Activated CD8-positive, alpha-beta T cell treated with anti-CD3 and anti-CD28 coated beads for 36 hours (primary cell): ENCODE measurements at regions not wholly inside any gene's neighbourhood (a gene's known extent, or its start where the extent isn't known, plus 50 kb on each side); places are given as distances from the start of the nearest gene placed in this dataset.

ENCODE experiments used
- ATAC-seq: fragments of 200-7000 bp; cut with Tn5 transposase; one replicate; pipeline ENCODE4 v1.10.0; 2021; ENCODE audit warnings: mild to moderate bottlenecking, moderate library complexity
- CTCF ChIA-PET: fragments of 350-600 bp; sonication (Branson Sonifier 250); formaldehyde crosslinking; loops from one replicate; lab custom pipeline; 2021; ENCODE audit warnings: antibody characterized with exemption; lab: Charles Lee
- POLR2A ChIA-PET: fragments of 350-600 bp; sonication (Branson Sonifier 250); formaldehyde crosslinking; loops from one replicate; lab custom pipeline; 2021; ENCODE audit warnings: antibody characterized with exemption; lab: Charles Lee
- DNase-seq: peaks from one replicate; pipeline ENCODE4 v3.0.0-alpha.2; 2020
- H3K27ac Mint-ChIP-seq: one replicate; pipeline ENCODE4 v1.8.0; 2021; ENCODE audit warnings: mild to moderate bottlenecking, mixed read lengths
- H3K27me3 Mint-ChIP-seq: one replicate; pipeline ENCODE4 v1.8.0; 2021; ENCODE audit warnings: mixed read lengths
- H3K36me3 Mint-ChIP-seq: one replicate; pipeline ENCODE4 v1.8.0; 2021; ENCODE audit warnings: low read depth, mixed read lengths
- H3K4me1 Mint-ChIP-seq: one replicate; pipeline ENCODE4 v1.8.0; 2021; ENCODE audit warnings: low read depth, mixed read lengths
- H3K4me3 Mint-ChIP-seq: one replicate; pipeline ENCODE4 v1.8.0; 2021; ENCODE audit warnings: mild to moderate bottlenecking, moderate library complexity, mixed read lengths
- H3K9me3 Mint-ChIP-seq: one replicate; pipeline ENCODE4 v1.8.0; 2021; ENCODE audit warnings: mixed read lengths
- CTCF ChIP-seq: fragments of 200-600 bp; IDR thresholded peaks from one replicate; pipeline ENCODE4 v1.8.0; 2022; ENCODE audit warnings: antibody characterized with exemption, mild to moderate bottlenecking
- intact Hi-C: fragments of 100-400 bp; cut with micrococcal nuclease; formaldehyde crosslinking; loops from one replicate; pipeline ENCODE4 v1.10.0; 2022

- H3K36me3 Mint-ChIP-seq, result peaks cover 2% of the 10 kb centered on the region
- no peak for TF ChIP-seq CTCF
- H3K4me3 Mint-ChIP-seq, result no peak overlapping the region
- ATAC-seq (peak; percentile 65), DNase-seq (no peak)
- H3K27ac Mint-ChIP-seq, result no peak overlapping the region
- ChIA-PET CTCF (interaction anchor here (1.4 to 1.6 kb wide), 2 partner anchors 74 to 75 kb away, joined by 4 read pairs; no protein-coding TSS in a partner anchor), POLR2A (no interaction called here)
- H3K27me3 Mint-ChIP-seq, result peaks cover 4% of the 10 kb centered on the region
- peaks cover 13% of the 10 kb centered on the region for H3K9me3 Mint-ChIP-seq
- intact Hi-C loops, result no loop called here
- H3K4me1 Mint-ChIP-seq, result peaks cover 1% of the 10 kb centered on the region
These were observed 376.9 kb downstream of the HHIPL2 start for GRCh38 chr1:222171005-222171404.

- DNase-seq, result no peak
- POLR2A ChIA-PET, result no interaction called here
- Mint-ChIP-seq H3K4me1 (peaks cover 1% of the 10 kb centered on the region), H3K9me3 (peaks cover 15% of the 10 kb centered on the region), H3K27ac (no peak overlapping the region), H3K4me3 (no peak overlapping the region), H3K36me3 (peaks cover 2% of the 10 kb centered on the region), H3K27me3 (peaks cover 5% of the 10 kb centered on the region)
- intact Hi-C loops, result no loop called here
- no peak for ATAC-seq
- CTCF ChIA-PET, result interaction anchor here (1.1 kb wide), 1 partner anchor 287 kb away, joined by 3 read pairs; no protein-coding TSS in a partner anchor
- no peak for TF ChIP-seq CTCF
These were observed 379.3 kb downstream of the HHIPL2 start for GRCh38 chr1:222168621-222169020.

GRCh38 chr1:222167896-222168295 is 380.0 kb downstream of the HHIPL2 start:
- Mint-ChIP-seq H3K9me3 (peaks cover 15% of the 10 kb centered on the region), H3K27me3 (peaks cover 5% of the 10 kb centered on the region), H3K27ac (no peak overlapping the region), H3K4me3 (no peak overlapping the region), H3K36me3 (peaks cover 2% of the 10 kb centered on the region), H3K4me1 (peaks cover 1% of the 10 kb centered on the region)
- intact Hi-C loops, result no loop called here
- TF ChIP-seq CTCF, result no peak
- POLR2A ChIA-PET, result no interaction called here
- CTCF ChIA-PET, result interaction anchor here (1.4 kb wide), 1 partner anchor 72 kb away, joined by 3 read pairs; no protein-coding TSS in a partner anchor
- ATAC-seq, result no peak
- DNase-seq, result no peak

- H3K4me1 Mint-ChIP-seq, result peaks cover 1% of the 10 kb centered on the region
- intact Hi-C loops, result no loop called here
- peaks cover 2% of the 10 kb centered on the region for H3K36me3 Mint-ChIP-seq
- H3K4me3 Mint-ChIP-seq, result no peak overlapping the region
- DNase-seq, result peak; percentile 41
- peak; percentile 68 for ATAC-seq
- peaks cover 9% of the 10 kb centered on the region for H3K9me3 Mint-ChIP-seq
- peak; percentile 12 for TF ChIP-seq CTCF
- ChIA-PET CTCF (interaction anchor here (1.4 kb wide), 1 partner anchor 71 kb away, joined by 3 read pairs; no protein-coding TSS in a partner anchor), POLR2A (no interaction called here)
- peaks cover 5% of the 10 kb centered on the region for H3K27me3 Mint-ChIP-seq
- H3K27ac Mint-ChIP-seq, result no peak overlapping the region
These were observed 380.8 kb downstream of the HHIPL2 start for GRCh38 chr1:222167111-222167510.

GRCh38 chr1:222165629-222166028 is 382.3 kb downstream of the HHIPL2 start:
- ATAC-seq, result no peak
- intact Hi-C loops, result no loop called here
- H3K36me3 Mint-ChIP-seq, result no peaks in the 10 kb centered on the region
- peaks cover 3% of the 10 kb centered on the region for H3K27me3 Mint-ChIP-seq
- H3K9me3 Mint-ChIP-seq, result peaks cover 5% of the 10 kb centered on the region
- DNase-seq, result no peak
- H3K27ac Mint-ChIP-seq, result no peak overlapping the region
- H3K4me1 Mint-ChIP-seq, result peaks cover 1% of the 10 kb centered on the region
- no peak overlapping the region for H3K4me3 Mint-ChIP-seq
- ChIA-PET POLR2A (no interaction called here), CTCF (no interaction called here)
- no peak for TF ChIP-seq CTCF
